Caco-2 (cell line): ENCODE measurements at regions not wholly inside any gene's neighbourhood (a gene's known extent, or its start where the extent isn't known, plus 50 kb on each side); places are given as distances from the start of the nearest gene placed in this dataset.

Source experiments
- BruUV-seq: library from RNA; stranded (reverse); fragments of 400-500 nt; replicated peaks from 2 replicates; lab custom pipeline; 2021; lab: Mats Ljungman, UMichigan
- CTCF ChIA-PET: fragments of 300-600 bp; sonication (Branson Sonifier 250); formaldehyde crosslinking; loops from one replicate; lab custom pipeline; 2022; ENCODE audit warnings: antibody characterized with exemption; lab: Charles Lee
- POLR2A ChIA-PET: fragments of 300-600 bp; sonication (Branson Sonifier 250); formaldehyde crosslinking; loops from one replicate; lab custom pipeline; 2022; ENCODE audit warnings: antibody characterized with exemption; lab: Charles Lee
- DNase-seq, 2 experiments: peaks; one replicate each; pipeline versions ENCODE4 v3.0.0 to v3.0.0-alpha.2; 2020 to 2022
- H3K27me3 ChIP-seq: replicated peaks from 2 replicates; pipeline ENCODE4 v1.6.0; 2011; ENCODE audit warnings: low read length; ENCODE audit not compliant: control insufficient read depth, insufficient read depth
- H3K36me3 ChIP-seq: 2 replicates; pipeline ENCODE4 v1.5.1; 2011; ENCODE audit warnings: low read length; ENCODE audit not compliant: control insufficient read depth, insufficient read depth
- H3K4me1 ChIP-seq: fragments of 250-450 bp; sonication (Bioruptor Pico); 2 replicates; pipeline ENCODE4 v1.5.1; 2020; ENCODE audit warnings: mild to moderate bottlenecking
- H3K4me3 ChIP-seq: 2 replicates; pipeline ENCODE4 v1.5.1; 2011; ENCODE audit warnings: low read depth, mild to moderate bottlenecking, control low read depth, low read length
- H3K9me3 ChIP-seq: fragments of 250-450 bp; sonication (Bioruptor Pico); 2 replicates; pipeline ENCODE4 v1.5.1; 2020; ENCODE audit warnings: mild to moderate bottlenecking, moderate library complexity
- H3K27ac Mint-ChIP-seq: one replicate; pipeline ENCODE4 v1.8.0; 2022; ENCODE audit warnings: mixed read lengths; ENCODE audit not compliant: unreplicated experiment
- H3K27me3 Mint-ChIP-seq: one replicate; pipeline ENCODE4 v1.8.0; 2022; ENCODE audit warnings: mixed read lengths; ENCODE audit not compliant: insufficient read depth, unreplicated experiment
- H3K36me3 Mint-ChIP-seq: one replicate; pipeline ENCODE4 v1.8.0; 2022; ENCODE audit warnings: mild to moderate bottlenecking, mixed read lengths; ENCODE audit not compliant: insufficient read depth, unreplicated experiment
- H3K4me1 Mint-ChIP-seq: one replicate; pipeline ENCODE4 v1.8.0; 2022; ENCODE audit warnings: low read depth, mixed read lengths; ENCODE audit not compliant: unreplicated experiment
- H3K4me3 Mint-ChIP-seq: one replicate; pipeline ENCODE4 v1.8.0; 2022; ENCODE audit warnings: mild to moderate bottlenecking, moderate library complexity, mixed read lengths; ENCODE audit not compliant: unreplicated experiment
- H3K9me3 Mint-ChIP-seq: one replicate; pipeline ENCODE4 v1.8.0; 2022; ENCODE audit warnings: mixed read lengths; ENCODE audit not compliant: unreplicated experiment
- CTCF ChIP-seq, 2 experiments: fragments of 200-600 bp in 1 of 2; IDR thresholded peaks; 1 replicate in 1 of 2; 2 replicates in 1 of 2; pipeline versions ENCODE4 v1.5.1 to v1.8.0; 2011 to 2022; ENCODE audit warnings: antibody characterized with exemption in 1 of 2, control low read depth in 1 of 2, inconsistent platforms in 1 of 2, low read depth in 1 of 2, low read length in 1 of 2, mild to moderate bottlenecking in 1 of 2, moderate library complexity in 1 of 2; ENCODE audit not compliant: insufficient read depth in 1 of 2, severe bottlenecking in 1 of 2, unreplicated experiment in 1 of 2
- intact Hi-C: fragments of 100-400 bp; cut with micrococcal nuclease; formaldehyde crosslinking; loops from one replicate; pipeline ENCODE4 v1.10.0; 2022; ENCODE audit not compliant: unreplicated experiment

- intact Hi-C loops = no loop called here
- Mint-ChIP-seq H3K27ac (no peak overlapping the region), H3K4me3 (no peak overlapping the region), H3K36me3 (no peaks in the 10 kb centered on the region), H3K9me3 (no peaks in the 10 kb centered on the region), H3K27me3 (peaks cover 3% of the 10 kb centered on the region), H3K4me1 (no peaks in the 10 kb centered on the region)
- Histone ChIP-seq H3K36me3 (no peaks in the 10 kb centered on the region), H3K4me1 (no peaks in the 10 kb centered on the region), H3K27me3 (no peaks in the 10 kb centered on the region), H3K4me3 (no peak overlapping the region), H3K9me3 (no peaks in the 10 kb centered on the region)
- ChIA-PET POLR2A (no interaction called here), CTCF (no interaction called here)
- TF ChIP-seq CTCF (IDR thresholded peaks at IDR 0.05; ENCODE audit: insufficient read depth in 1 of 2, low read depth in 1 of 2, low read length in 1 of 2, severe bottlenecking in 1 of 2, unreplicated experiment in 1 of 2) = no peak
- no TSS peak for BruUV-seq
- DNase-seq = no peak
Measured at GRCh38 chr3:923161-923910, 169.5 kb upstream of the CNTN6 start.

- no peak for TF ChIP-seq CTCF (IDR thresholded peaks at IDR 0.05; ENCODE audit: insufficient read depth in 1 of 2, low read depth in 1 of 2, low read length in 1 of 2, severe bottlenecking in 1 of 2, unreplicated experiment in 1 of 2)
- Histone ChIP-seq H3K9me3 (no peaks in the 10 kb centered on the region), H3K36me3 (no peaks in the 10 kb centered on the region), H3K27me3 (no peaks in the 10 kb centered on the region), H3K4me1 (no peaks in the 10 kb centered on the region), H3K4me3 (no peak overlapping the region)
- H3K27me3 Mint-ChIP-seq = no peaks in the 10 kb centered on the region
- POLR2A ChIA-PET = no interaction called here
- no peaks in the 10 kb centered on the region for H3K9me3 Mint-ChIP-seq
- no peaks in the 10 kb centered on the region for H3K36me3 Mint-ChIP-seq
- no peak for DNase-seq
- H3K27ac Mint-ChIP-seq = no peak overlapping the region
- BruUV-seq = no TSS peak
- CTCF ChIA-PET = no interaction called here
- intact Hi-C loops = no loop called here
- H3K4me3 Mint-ChIP-seq = no peak overlapping the region
- H3K4me1 Mint-ChIP-seq = no peaks in the 10 kb centered on the region
Measured at GRCh38 chr3:930866-931265, 162.0 kb upstream of the CNTN6 start.

GRCh38 chr3:933326-933725 lies 159.5 kb upstream of the CNTN6 start:
- no peak for TF ChIP-seq CTCF (IDR thresholded peaks at IDR 0.05; ENCODE audit: insufficient read depth in 1 of 2, low read depth in 1 of 2, low read length in 1 of 2, severe bottlenecking in 1 of 2, unreplicated experiment in 1 of 2)
- DNase-seq = no peak
- H3K27me3 ChIP-seq = no peaks in the 10 kb centered on the region
- H3K4me3 ChIP-seq = no peak overlapping the region
- Mint-ChIP-seq H3K27me3 (no peaks in the 10 kb centered on the region), H3K27ac (no peak overlapping the region), H3K4me3 (no peak overlapping the region), H3K36me3 (no peaks in the 10 kb centered on the region), H3K4me1 (no peaks in the 10 kb centered on the region), H3K9me3 (no peaks in the 10 kb centered on the region)
- no TSS peak for BruUV-seq
- H3K9me3 ChIP-seq = no peaks in the 10 kb centered on the region
- CTCF ChIA-PET = no interaction called here
- intact Hi-C loops = no loop called here
- H3K4me1 ChIP-seq = no peaks in the 10 kb centered on the region
- POLR2A ChIA-PET = no interaction called here
- no peaks in the 10 kb centered on the region for H3K36me3 ChIP-seq
